HG02970 (cell line): ENCODE measurements at regions not wholly inside any gene's neighbourhood (a gene's known extent, or its start where the extent isn't known, plus 50 kb on each side); places are given as distances from the start of the nearest gene placed in this dataset.
"Not testable (repeated sequence)": the region's sequence is repeated elsewhere in the genome, so short reads cannot be mapped to it uniquely, and the experiment has no call there.

Experiments
- ATAC-seq: cut with Tn5 transposase; IDR thresholded peaks from one replicate; pipeline ENCODE4 v1.9.1; 2021; ENCODE audit warnings: mild to moderate bottlenecking, moderate library complexity, moderate number of reproducible peaks; ENCODE audit not compliant: unreplicated experiment, low FRiP score

- no peak for ATAC-seq
Measured at GRCh38 chr12:25424211-25424731, 128.8 kb downstream of the LMNTD1 start.

GRCh38 chr12:25423355-25424050 lies 129.6 kb downstream of the LMNTD1 start:
- no peak for ATAC-seq

GRCh38 chr12:25422241-25422640 lies 130.8 kb downstream of the LMNTD1 start:
- no peak for ATAC-seq

GRCh38 chr12:25421651-25422167 lies 131.4 kb downstream of the LMNTD1 start:
- no peak for ATAC-seq

GRCh38 chr12:25420116-25420515 lies 133.0 kb downstream of the LMNTD1 start:
- ATAC-seq: no peak

- ATAC-seq: no peak
Measured at GRCh38 chr12:25419595-25419994, 133.5 kb downstream of the LMNTD1 start.

- ATAC-seq: no peak
Measured at GRCh38 chr12:25417071-25417470, 136.0 kb downstream of the LMNTD1 start.

GRCh38 chr12:25416516-25416915 lies 136.6 kb downstream of the LMNTD1 start:
- no peak for ATAC-seq

- ATAC-seq: no peak
Measured at GRCh38 chr12:25415004-25415403, 138.1 kb downstream of the LMNTD1 start.

- no peak for ATAC-seq
Measured at GRCh38 chr12:25412735-25413134, 140.3 kb downstream of the LMNTD1 start.

- ATAC-seq: no peak
Measured at GRCh38 chr12:25404955-25405354, 148.1 kb downstream of the LMNTD1 start.

- no peak for ATAC-seq
Measured at GRCh38 chr12:25401547-25402345, 151.0 kb upstream of the KRAS start.

- no peak for ATAC-seq
Measured at GRCh38 chr12:25397001-25397400, 146.3 kb upstream of the KRAS start.

GRCh38 chr12:25395227-25395626 lies 144.5 kb upstream of the KRAS start:
- ATAC-seq: no peak

GRCh38 chr12:25394775-25395174 lies 144.0 kb upstream of the KRAS start:
- not testable (repeated sequence) for ATAC-seq

- no peak for ATAC-seq
Measured at GRCh38 chr12:25394025-25394424, 143.3 kb upstream of the KRAS start.

GRCh38 chr12:25391346-25391745 lies 140.6 kb upstream of the KRAS start:
- ATAC-seq: not testable (repeated sequence)

GRCh38 chr12:25388183-25388582 lies 137.5 kb upstream of the KRAS start:
- ATAC-seq: no peak

- ATAC-seq: no peak
Measured at GRCh38 chr12:25387732-25388050, 137.0 kb upstream of the KRAS start.

GRCh38 chr12:25386831-25387731 lies 136.4 kb upstream of the KRAS start:
- ATAC-seq: no peak

GRCh38 chr12:25384893-25385248 lies 134.1 kb upstream of the KRAS start:
- no peak for ATAC-seq
